Activated B cell treated with CpG ODN at 0.5 μM for 24 hours (primary cell): ENCODE measurements at regions not wholly inside any gene's neighbourhood (a gene's known extent, or its start where the extent isn't known, plus 50 kb on each side); places are given as distances from the start of the nearest gene placed in this dataset.
"Not testable (repeated sequence)": the region's sequence is repeated elsewhere in the genome, so short reads cannot be mapped to it uniquely, and the experiment has no call there.

Source experiments
- ATAC-seq: fragments of 200-7000 bp; cut with Tn5 transposase; one replicate; pipeline ENCODE4 v1.10.0; 2021; ENCODE audit warnings: low read depth, mild to moderate bottlenecking, moderate library complexity
- CTCF ChIA-PET: fragments of 350-600 bp; sonication (Branson Sonifier 250); formaldehyde crosslinking; loops from one replicate; lab custom pipeline; 2021; ENCODE audit warnings: antibody characterized with exemption; lab: Charles Lee
- POLR2A ChIA-PET: fragments of 350-600 bp; sonication (Branson Sonifier 250); formaldehyde crosslinking; loops from one replicate; lab custom pipeline; 2021; ENCODE audit warnings: antibody characterized with exemption; lab: Charles Lee
- DNase-seq: peaks from one replicate; pipeline ENCODE4 v3.0.0; 2022
- H3K27ac Mint-ChIP-seq: one replicate; pipeline ENCODE4 v1.8.0; 2020; ENCODE audit warnings: mixed read lengths
- H3K27me3 Mint-ChIP-seq: one replicate; pipeline ENCODE4 v1.8.0; 2021; ENCODE audit warnings: mixed read lengths
- H3K36me3 Mint-ChIP-seq: one replicate; pipeline ENCODE4 v1.8.0; 2021; ENCODE audit warnings: low read depth, mixed read lengths
- H3K4me1 Mint-ChIP-seq: one replicate; pipeline ENCODE4 v1.8.0; 2021; ENCODE audit warnings: mixed read lengths
- H3K4me3 Mint-ChIP-seq: one replicate; pipeline ENCODE4 v1.8.0; 2020; ENCODE audit warnings: mild to moderate bottlenecking, mixed read lengths
- H3K9me3 Mint-ChIP-seq: one replicate; pipeline ENCODE4 v1.8.0; 2020; ENCODE audit warnings: mixed read lengths
- CTCF ChIP-seq: fragments of 200-600 bp; IDR thresholded peaks from one replicate; pipeline ENCODE4 v1.8.0; 2022; ENCODE audit warnings: antibody characterized with exemption, mild to moderate bottlenecking
- intact Hi-C: fragments of 100-400 bp; cut with micrococcal nuclease; formaldehyde crosslinking; loops from one replicate; pipeline ENCODE4 v1.15.1; 2024

DNA sequence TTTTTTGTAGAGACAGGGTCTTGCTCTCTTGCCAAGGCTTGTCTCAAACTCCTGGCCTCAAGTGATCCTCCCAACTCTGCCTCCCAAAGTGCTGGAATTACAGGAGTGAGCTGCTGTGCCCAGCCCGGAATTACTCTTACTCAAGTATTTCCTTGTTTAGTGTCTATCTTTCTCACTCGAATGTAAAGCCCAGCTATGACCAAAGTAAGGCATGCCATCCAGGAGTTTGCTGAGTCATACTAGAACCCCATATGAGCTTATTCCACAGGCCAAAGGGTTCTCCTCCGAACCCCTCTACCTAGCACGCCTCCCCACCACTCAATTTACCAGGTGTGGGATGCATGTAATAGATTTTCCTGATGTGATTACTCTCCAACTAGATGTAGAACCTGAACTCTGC is 166.6 kb upstream of the AUTS2 start:
- intact Hi-C loops: no loop called here
- peaks cover 20% of the 10 kb centered on the region for H3K4me1 Mint-ChIP-seq
- ChIA-PET POLR2A (no interaction called here), CTCF (no interaction called here)
- DNase-seq: no peak
- peaks cover 32% of the 10 kb centered on the region for H3K27me3 Mint-ChIP-seq
- no peaks in the 10 kb centered on the region for H3K36me3 Mint-ChIP-seq
- no peak for TF ChIP-seq CTCF
- no peak overlapping the region for H3K27ac Mint-ChIP-seq
- H3K9me3 Mint-ChIP-seq: peaks cover 11% of the 10 kb centered on the region
- H3K4me3 Mint-ChIP-seq: no peak overlapping the region
- no peak for ATAC-seq

DNA sequence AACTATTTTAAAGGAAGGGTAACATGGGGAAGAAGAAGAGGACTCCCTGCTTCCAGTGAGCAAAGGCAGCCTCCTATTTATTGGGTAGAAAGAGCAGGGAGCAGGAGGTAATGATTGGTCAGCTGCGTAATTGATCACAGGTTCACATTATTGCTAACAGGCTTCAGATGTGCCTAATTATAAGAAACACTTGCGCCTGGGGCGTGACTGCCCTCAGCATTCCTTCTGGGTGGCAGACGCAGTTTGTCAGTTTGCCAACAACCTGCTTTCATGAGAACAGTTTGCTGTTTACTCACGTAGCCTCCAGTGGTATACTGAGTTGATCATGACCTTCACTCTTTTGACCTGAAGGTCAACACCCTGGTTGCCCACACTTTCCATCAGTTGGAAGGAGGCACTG is 166.0 kb upstream of the AUTS2 start:
- ATAC-seq, POLR2A ChIA-PET, intact Hi-C loops, H3K36me3 Mint-ChIP-seq, DNase-seq, CTCF ChIA-PET, H3K4me3 Mint-ChIP-seq, H3K27ac Mint-ChIP-seq: not testable (repeated sequence)
- H3K27me3 Mint-ChIP-seq: peaks cover 35% of the 10 kb centered on the region
- peaks cover 20% of the 10 kb centered on the region for H3K4me1 Mint-ChIP-seq
- peaks cover 11% of the 10 kb centered on the region for H3K9me3 Mint-ChIP-seq

DNA sequence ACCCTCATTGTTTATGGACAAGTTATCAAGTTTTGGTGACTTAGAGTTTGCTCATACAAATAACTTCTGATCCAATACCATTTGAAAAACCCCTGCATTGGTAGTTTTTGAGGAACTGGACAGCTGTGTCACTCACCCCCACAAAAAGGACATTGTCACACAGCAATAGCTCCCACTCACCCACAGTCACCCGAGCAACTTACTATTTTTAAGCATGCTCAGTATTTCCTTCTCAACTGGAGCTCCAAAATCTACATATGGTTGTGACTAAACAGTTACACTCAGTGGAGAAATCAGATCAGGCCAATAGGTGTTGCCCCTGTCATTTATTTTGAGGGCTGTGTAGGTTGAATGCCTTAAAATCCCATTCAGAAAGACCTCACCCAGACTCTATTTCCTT is 165.2 kb upstream of the AUTS2 start:
- no peak for TF ChIP-seq CTCF
- Mint-ChIP-seq H3K9me3 (peaks cover 9% of the 10 kb centered on the region), H3K27me3 (peaks cover 35% of the 10 kb centered on the region), H3K4me1 (peaks cover 20% of the 10 kb centered on the region), H3K27ac (no peak overlapping the region), H3K4me3 (no peak overlapping the region), H3K36me3 (no peaks in the 10 kb centered on the region)
- POLR2A ChIA-PET: no interaction called here
- intact Hi-C loops: no loop called here
- CTCF ChIA-PET: no interaction called here
- DNase-seq (no peak), ATAC-seq (no peak)

DNA sequence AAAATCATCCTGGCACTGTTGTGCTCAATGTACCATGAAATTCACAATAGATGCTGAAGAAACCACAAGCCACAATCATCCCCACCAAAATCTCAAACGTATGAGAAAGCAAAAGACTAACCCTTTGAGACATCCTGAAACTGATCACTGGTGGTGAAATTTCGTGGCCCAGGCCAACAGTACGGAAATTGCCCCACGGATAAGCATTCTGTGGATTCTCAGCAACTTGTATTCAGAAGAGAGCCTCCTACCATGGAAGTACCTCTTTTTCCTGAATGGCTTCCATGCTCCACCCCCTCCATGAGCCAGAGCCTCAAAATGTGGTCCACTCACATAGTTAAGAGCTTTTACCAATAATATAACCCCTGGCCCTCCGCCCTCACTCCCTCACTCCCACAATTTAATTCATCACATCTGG is 163.9 kb upstream of the AUTS2 start:
- no peak overlapping the region for H3K27ac Mint-ChIP-seq
- no peak for TF ChIP-seq CTCF

GRCh38 chr7:69435711-69436110 is 162.6 kb upstream of the AUTS2 start:
- Mint-ChIP-seq H3K4me1 (peaks cover 12% of the 10 kb centered on the region), H3K36me3 (no peaks in the 10 kb centered on the region), H3K4me3 (no peak overlapping the region), H3K27me3 (peaks cover 21% of the 10 kb centered on the region), H3K9me3 (peaks cover 16% of the 10 kb centered on the region), H3K27ac (no peak overlapping the region)
- TF ChIP-seq CTCF: no peak
- intact Hi-C loops: no loop called here
- CTCF ChIA-PET: no interaction called here
- POLR2A ChIA-PET: no interaction called here
- ATAC-seq (no peak), DNase-seq (no peak)

More for the DNA sequence above, 163.9 kb upstream of the AUTS2 start:
- intact Hi-C loops: no loop called here
- DNase-seq: no peak
- ChIA-PET CTCF (no interaction called here), POLR2A (no interaction called here)
- no peak for ATAC-seq
- Mint-ChIP-seq H3K36me3 (no peaks in the 10 kb centered on the region), H3K4me1 (peaks cover 20% of the 10 kb centered on the region), H3K9me3 (peaks cover 6% of the 10 kb centered on the region), H3K27me3 (peaks cover 30% of the 10 kb centered on the region), H3K4me3 (no peak overlapping the region)

DNA sequence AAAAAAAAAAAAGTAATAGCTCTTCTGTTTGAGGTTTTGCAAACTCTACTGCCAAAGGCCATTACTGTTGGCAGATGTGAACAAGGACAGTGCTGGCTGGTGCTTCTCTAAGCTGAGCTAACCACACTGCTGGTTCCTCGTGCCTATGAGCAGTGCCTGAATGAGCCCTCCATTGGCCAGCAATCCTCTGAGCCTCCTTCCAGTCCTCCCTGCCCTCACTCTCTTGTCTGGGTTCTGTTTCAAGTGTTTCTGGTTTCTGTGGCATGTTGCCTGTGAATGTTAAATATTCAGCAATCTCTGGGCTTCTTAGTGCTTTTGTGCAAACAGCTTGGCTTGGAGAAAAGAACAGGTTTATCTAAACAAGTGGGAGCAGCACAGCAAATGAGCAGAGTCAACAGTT is 161.3 kb upstream of the AUTS2 start:
- H3K9me3 Mint-ChIP-seq: peaks cover 20% of the 10 kb centered on the region
- CTCF ChIA-PET: no interaction called here
- peaks cover 8% of the 10 kb centered on the region for H3K4me1 Mint-ChIP-seq
- POLR2A ChIA-PET: no interaction called here
- DNase-seq (no peak), ATAC-seq (no peak)
- peaks cover 15% of the 10 kb centered on the region for H3K27me3 Mint-ChIP-seq
- no peaks in the 10 kb centered on the region for H3K36me3 Mint-ChIP-seq
- H3K27ac Mint-ChIP-seq: no peak overlapping the region
- no peak overlapping the region for H3K4me3 Mint-ChIP-seq
- no peak for TF ChIP-seq CTCF
- intact Hi-C loops: no loop called here
